ENCODE measurements at regions not wholly inside any gene's neighbourhood (a gene's known extent, or its start where the extent isn't known, plus 50 kb on each side); places are given as distances from the start of the nearest gene placed in this dataset.

GRCh38 chr12:27187697-27188096, 56.4 kb upstream of the STK38L start:
- TF ChIP-seq CTCF (IDR thresholded peaks at IDR 0.05) (no peak), POLR2A (IDR thresholded peaks at IDR 0.05) (no peak), POLR2AphosphoS5 (IDR thresholded peaks at IDR 0.05) (no peak)
